ENCODE measurements at regions not wholly inside any gene's neighbourhood (a gene's known extent, or its start where the extent isn't known, plus 50 kb on each side); places are given as distances from the start of the nearest gene placed in this dataset.
"Not testable (repeated sequence)": the region's sequence is repeated elsewhere in the genome, so short reads cannot be mapped to it uniquely, and the experiment has no call there.

- POLR2A ChIA-PET, result not testable (repeated sequence)
These were observed 2027.3 kb downstream of the PCDH9 start for GRCh38 chr13:65202845-65203244.

GRCh38 chr13:65188721-65189120, 2041.4 kb downstream of the PCDH9 start:
- H3K36me3 ChIP-seq (ENCODE audit: control insufficient read depth in 4 of 4, insufficient read depth in 4 of 4, low read length in 3 of 4), result no peaks in the 10 kb centered on the region
- no peaks in the 10 kb centered on the region for H3K4me1 ChIP-seq (ENCODE audit: control extremely low read depth in 1 of 4, control insufficient read depth in 4 of 4, insufficient read depth in 4 of 4, low read length in 3 of 4)
- DNase-seq, result no peak
- H3K27me3 ChIP-seq (replicated peaks in 2 of 5; ENCODE audit: control insufficient read depth in 4 of 5, insufficient read depth in 5 of 5, low read length in 4 of 5), result no peaks in the 10 kb centered on the region
- H3K27ac ChIP-seq (ENCODE audit: insufficient read depth in 1 of 2, low read depth in 1 of 2, low read length in 2 of 2, poor library complexity in 1 of 2, severe bottlenecking in 2 of 2), result no peak overlapping the region
- H3K9me3 ChIP-seq (ENCODE audit: control extremely low read depth in 1 of 5, control insufficient read depth in 4 of 5, insufficient read depth in 2 of 5, low read depth in 1 of 5, low read length in 4 of 5), result peaks cover 0 to 2% (median 0%) of the 10 kb centered on the region in 5 experiments
- WGBS (ENCODE audit: insufficient coverage), result 100% methylated on average over 1 of the region's 3 CpGs
- ChIA-PET POLR2A (interaction anchor here (0.6 kb wide), 1 partner anchor 1222 kb away, joined by 3 read pairs; no protein-coding TSS in a partner anchor), CTCF (no interaction called here)
- no peak overlapping the region for H3K4me3 ChIP-seq (ENCODE audit: control insufficient read depth in 1 of 7, extremely low read depth in 1 of 7, insufficient read depth in 4 of 7, low read depth in 2 of 7, low read length in 6 of 7)

More at GRCh38 chr13:65202845-65203244, 2027.3 kb downstream of the PCDH9 start:
- H3K4me1 ChIP-seq (ENCODE audit: control extremely low read depth in 1 of 4, control insufficient read depth in 4 of 4, insufficient read depth in 4 of 4, low read length in 3 of 4); DNase-seq; H3K36me3 ChIP-seq (ENCODE audit: control insufficient read depth in 4 of 4, insufficient read depth in 4 of 4, low read length in 3 of 4); H3K9me3 ChIP-seq (ENCODE audit: control extremely low read depth in 1 of 5, control insufficient read depth in 4 of 5, insufficient read depth in 2 of 5, low read depth in 1 of 5, low read length in 4 of 5); H3K27ac ChIP-seq (ENCODE audit: insufficient read depth in 1 of 2, low read depth in 1 of 2, low read length in 2 of 2, poor library complexity in 1 of 2, severe bottlenecking in 2 of 2); H3K27me3 ChIP-seq (replicated peaks in 2 of 5; ENCODE audit: control insufficient read depth in 4 of 5, insufficient read depth in 5 of 5, low read length in 4 of 5); CTCF ChIA-PET; H3K4me3 ChIP-seq (ENCODE audit: control insufficient read depth in 1 of 7, extremely low read depth in 1 of 7, insufficient read depth in 4 of 7, low read depth in 2 of 7, low read length in 6 of 7): not testable (repeated sequence)
- no CpG with 5 or more reads among the region's 2 CpGs for WGBS (ENCODE audit: insufficient coverage)

GRCh38 chr13:65168026-65168425, 2062.1 kb downstream of the PCDH9 start:
- no peak for DNase-seq
- no peaks in the 10 kb centered on the region for H3K27me3 ChIP-seq (replicated peaks in 2 of 5; ENCODE audit: control insufficient read depth in 4 of 5, insufficient read depth in 5 of 5, low read length in 4 of 5)
- peaks cover 0 to 1% (median 0%) of the 10 kb centered on the region in 5 experiments for H3K9me3 ChIP-seq (ENCODE audit: control extremely low read depth in 1 of 5, control insufficient read depth in 4 of 5, insufficient read depth in 2 of 5, low read depth in 1 of 5, low read length in 4 of 5)
- no peaks in the 10 kb centered on the region for H3K4me1 ChIP-seq (ENCODE audit: control extremely low read depth in 1 of 4, control insufficient read depth in 4 of 4, insufficient read depth in 4 of 4, low read length in 3 of 4)
- no CpG with 5 or more reads among the region's 3 CpGs for WGBS (ENCODE audit: insufficient coverage)
- H3K4me3 ChIP-seq (ENCODE audit: control insufficient read depth in 1 of 7, extremely low read depth in 1 of 7, insufficient read depth in 4 of 7, low read depth in 2 of 7, low read length in 6 of 7), result no peak overlapping the region
- no peaks in the 10 kb centered on the region for H3K36me3 ChIP-seq (ENCODE audit: control insufficient read depth in 4 of 4, insufficient read depth in 4 of 4, low read length in 3 of 4)
- no peak overlapping the region for H3K27ac ChIP-seq (ENCODE audit: insufficient read depth in 1 of 2, low read depth in 1 of 2, low read length in 2 of 2, poor library complexity in 1 of 2, severe bottlenecking in 2 of 2)
- ChIA-PET POLR2A (no interaction called here), CTCF (no interaction called here)

GRCh38 chr13:65166675-65167074, 2063.5 kb downstream of the PCDH9 start:
- ChIA-PET POLR2A (no interaction called here), CTCF (no interaction called here)
- H3K27me3 ChIP-seq (replicated peaks in 2 of 5; ENCODE audit: control insufficient read depth in 4 of 5, insufficient read depth in 5 of 5, low read length in 4 of 5), result no peaks in the 10 kb centered on the region
- H3K27ac ChIP-seq (ENCODE audit: insufficient read depth in 1 of 2, low read depth in 1 of 2, low read length in 2 of 2, poor library complexity in 1 of 2, severe bottlenecking in 2 of 2), result no peak overlapping the region
- 100% methylated on average over 2 of the region's 3 CpGs for WGBS (ENCODE audit: insufficient coverage)
- H3K36me3 ChIP-seq (ENCODE audit: control insufficient read depth in 4 of 4, insufficient read depth in 4 of 4, low read length in 3 of 4), result no peaks in the 10 kb centered on the region
- H3K4me3 ChIP-seq (ENCODE audit: control insufficient read depth in 1 of 7, extremely low read depth in 1 of 7, insufficient read depth in 4 of 7, low read depth in 2 of 7, low read length in 6 of 7), result no peak overlapping the region
- DNase-seq, result no peak
- H3K9me3 ChIP-seq (ENCODE audit: control extremely low read depth in 1 of 5, control insufficient read depth in 4 of 5, insufficient read depth in 2 of 5, low read depth in 1 of 5, low read length in 4 of 5), result peaks cover 0 to 1% (median 0%) of the 10 kb centered on the region in 5 experiments
- H3K4me1 ChIP-seq (ENCODE audit: control extremely low read depth in 1 of 4, control insufficient read depth in 4 of 4, insufficient read depth in 4 of 4, low read length in 3 of 4), result no peaks in the 10 kb centered on the region

- ChIA-PET CTCF (no interaction called here), POLR2A (no interaction called here)
- no peak for DNase-seq
- no peak overlapping the region for H3K27ac ChIP-seq (ENCODE audit: insufficient read depth in 1 of 2, low read depth in 1 of 2, low read length in 2 of 2, poor library complexity in 1 of 2, severe bottlenecking in 2 of 2)
- H3K4me1 ChIP-seq (ENCODE audit: control extremely low read depth in 1 of 4, control insufficient read depth in 4 of 4, insufficient read depth in 4 of 4, low read length in 3 of 4), result no peaks in the 10 kb centered on the region
- H3K36me3 ChIP-seq (ENCODE audit: control insufficient read depth in 4 of 4, insufficient read depth in 4 of 4, low read length in 3 of 4), result no peaks in the 10 kb centered on the region
- H3K9me3 ChIP-seq (ENCODE audit: control extremely low read depth in 1 of 5, control insufficient read depth in 4 of 5, insufficient read depth in 2 of 5, low read depth in 1 of 5, low read length in 4 of 5), result peaks cover 0 to 1% (median 0%) of the 10 kb centered on the region in 5 experiments
- no peak overlapping the region for H3K4me3 ChIP-seq (ENCODE audit: control insufficient read depth in 1 of 7, extremely low read depth in 1 of 7, insufficient read depth in 4 of 7, low read depth in 2 of 7, low read length in 6 of 7)
- H3K27me3 ChIP-seq (replicated peaks in 2 of 5; ENCODE audit: control insufficient read depth in 4 of 5, insufficient read depth in 5 of 5, low read length in 4 of 5), result no peaks in the 10 kb centered on the region
- WGBS (ENCODE audit: insufficient coverage), result no CpG with 5 or more reads among the region's 3 CpGs
These were observed 2070.3 kb downstream of the PCDH9 start for GRCh38 chr13:65159803-65160202.

- CTCF ChIA-PET, result no interaction called here
- no CpG with 5 or more reads among the region's 2 CpGs for WGBS (ENCODE audit: insufficient coverage)
- POLR2A ChIA-PET, result no interaction called here
- Histone ChIP-seq H3K4me3 (ENCODE audit: control insufficient read depth in 1 of 7, extremely low read depth in 1 of 7, insufficient read depth in 4 of 7, low read depth in 2 of 7, low read length in 6 of 7) (no peak overlapping the region), H3K36me3 (ENCODE audit: control insufficient read depth in 4 of 4, insufficient read depth in 4 of 4, low read length in 3 of 4) (no peaks in the 10 kb centered on the region), H3K4me1 (ENCODE audit: control extremely low read depth in 1 of 4, control insufficient read depth in 4 of 4, insufficient read depth in 4 of 4, low read length in 3 of 4) (peaks cover 0 to 5% (median 0%) of the 10 kb centered on the region in 4 experiments), H3K27me3 (replicated peaks in 2 of 5; ENCODE audit: control insufficient read depth in 4 of 5, insufficient read depth in 5 of 5, low read length in 4 of 5) (no peaks in the 10 kb centered on the region), H3K27ac (ENCODE audit: insufficient read depth in 1 of 2, low read depth in 1 of 2, low read length in 2 of 2, poor library complexity in 1 of 2, severe bottlenecking in 2 of 2) (no peak overlapping the region), H3K9me3 (ENCODE audit: control extremely low read depth in 1 of 5, control insufficient read depth in 4 of 5, insufficient read depth in 2 of 5, low read depth in 1 of 5, low read length in 4 of 5) (no peaks in the 10 kb centered on the region)
- DNase-seq, result no peak
These were observed 2074.3 kb downstream of the PCDH9 start for GRCh38 chr13:65155861-65156260.

GRCh38 chr13:65154661-65155447, 2075.3 kb downstream of the PCDH9 start:
- ChIA-PET POLR2A (no interaction called here), CTCF (no interaction called here)
- no peak overlapping the region for H3K27ac ChIP-seq (ENCODE audit: insufficient read depth in 1 of 2, low read depth in 1 of 2, low read length in 2 of 2, poor library complexity in 1 of 2, severe bottlenecking in 2 of 2)
- no peak for DNase-seq
- 100% methylated on average over 2 of the region's 5 CpGs for WGBS (ENCODE audit: insufficient coverage)
- H3K9me3 ChIP-seq (ENCODE audit: control extremely low read depth in 1 of 5, control insufficient read depth in 4 of 5, insufficient read depth in 2 of 5, low read depth in 1 of 5, low read length in 4 of 5), result no peaks in the 10 kb centered on the region
- H3K36me3 ChIP-seq (ENCODE audit: control insufficient read depth in 4 of 4, insufficient read depth in 4 of 4, low read length in 3 of 4), result no peaks in the 10 kb centered on the region
- no peak overlapping the region for H3K4me3 ChIP-seq (ENCODE audit: control insufficient read depth in 1 of 7, extremely low read depth in 1 of 7, insufficient read depth in 4 of 7, low read depth in 2 of 7, low read length in 6 of 7)
- peaks cover 0 to 5% (median 0%) of the 10 kb centered on the region in 4 experiments for H3K4me1 ChIP-seq (ENCODE audit: control extremely low read depth in 1 of 4, control insufficient read depth in 4 of 4, insufficient read depth in 4 of 4, low read length in 3 of 4)
- H3K27me3 ChIP-seq (replicated peaks in 2 of 5; ENCODE audit: control insufficient read depth in 4 of 5, insufficient read depth in 5 of 5, low read length in 4 of 5), result no peaks in the 10 kb centered on the region
